ENCODE measurements at regions not wholly inside any gene's neighbourhood (a gene's known extent, or its start where the extent isn't known, plus 50 kb on each side); places are given as distances from the start of the nearest gene placed in this dataset.

- TF ChIP-seq, protein P1, sequence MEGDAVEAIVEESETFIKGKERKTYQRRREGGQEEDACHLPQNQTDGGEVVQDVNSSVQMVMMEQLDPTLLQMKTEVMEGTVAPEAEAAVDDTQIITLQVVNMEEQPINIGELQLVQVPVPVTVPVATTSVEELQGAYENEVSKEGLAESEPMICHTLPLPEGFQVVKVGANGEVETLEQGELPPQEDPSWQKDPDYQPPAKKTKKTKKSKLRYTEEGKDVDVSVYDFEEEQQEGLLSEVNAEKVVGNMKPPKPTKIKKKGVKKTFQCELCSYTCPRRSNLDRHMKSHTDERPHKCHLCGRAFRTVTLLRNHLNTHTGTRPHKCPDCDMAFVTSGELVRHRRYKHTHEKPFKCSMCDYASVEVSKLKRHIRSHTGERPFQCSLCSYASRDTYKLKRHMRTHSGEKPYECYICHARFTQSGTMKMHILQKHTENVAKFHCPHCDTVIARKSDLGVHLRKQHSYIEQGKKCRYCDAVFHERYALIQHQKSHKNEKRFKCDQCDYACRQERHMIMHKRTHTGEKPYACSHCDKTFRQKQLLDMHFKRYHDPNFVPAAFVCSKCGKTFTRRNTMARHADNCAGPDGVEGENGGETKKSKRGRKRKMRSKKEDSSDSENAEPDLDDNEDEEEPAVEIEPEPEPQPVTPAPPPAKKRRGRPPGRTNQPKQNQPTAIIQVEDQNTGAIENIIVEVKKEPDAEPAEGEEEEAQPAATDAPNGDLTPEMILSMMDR (IDR thresholded peaks at IDR 0.05), result no peak
- TF ChIP-seq POLR2AphosphoS5 (IDR thresholded peaks at IDR 0.05; ENCODE audit: insufficient read depth in 1 of 2, low read depth in 1 of 2), result no peak
These were observed 630.4 kb downstream of the PTPRC start for GRCh38 chr1:199269241-199269640.

Data from vagina (tissue), 2 donors.